GM18511 (cell line): ENCODE measurements at regions not wholly inside any gene's neighbourhood (a gene's known extent, or its start where the extent isn't known, plus 50 kb on each side); places are given as distances from the start of the nearest gene placed in this dataset.
"Not testable (repeated sequence)": the region's sequence is repeated elsewhere in the genome, so short reads cannot be mapped to it uniquely, and the experiment has no call there.

ENCODE experiments used
- ATAC-seq: cut with Tn5 transposase; IDR thresholded peaks from one replicate; pipeline ENCODE4 v1.9.1; 2021; ENCODE audit warnings: mild to moderate bottlenecking, moderate library complexity; ENCODE audit not compliant: unreplicated experiment

DNA sequence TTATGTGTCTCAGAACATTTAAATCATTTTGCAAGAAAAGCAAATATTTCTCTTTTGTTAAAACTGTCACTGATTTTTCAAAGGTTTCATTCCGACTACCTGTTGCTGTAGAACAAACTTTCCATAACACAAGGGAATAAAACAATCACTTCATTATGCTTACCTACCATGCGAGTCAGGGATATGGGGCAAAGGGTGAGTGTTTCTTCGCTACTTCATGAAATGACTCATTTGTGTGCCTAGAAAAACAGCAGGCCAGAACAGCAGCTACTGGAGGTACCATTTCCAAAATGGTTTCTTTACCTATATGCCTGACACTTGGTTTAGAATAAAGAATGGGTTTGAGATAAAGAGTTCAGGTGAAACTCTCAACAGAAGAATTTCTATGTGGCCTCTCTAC is 712.5 kb downstream of the PLOD2 start:
- no peak for ATAC-seq

DNA sequence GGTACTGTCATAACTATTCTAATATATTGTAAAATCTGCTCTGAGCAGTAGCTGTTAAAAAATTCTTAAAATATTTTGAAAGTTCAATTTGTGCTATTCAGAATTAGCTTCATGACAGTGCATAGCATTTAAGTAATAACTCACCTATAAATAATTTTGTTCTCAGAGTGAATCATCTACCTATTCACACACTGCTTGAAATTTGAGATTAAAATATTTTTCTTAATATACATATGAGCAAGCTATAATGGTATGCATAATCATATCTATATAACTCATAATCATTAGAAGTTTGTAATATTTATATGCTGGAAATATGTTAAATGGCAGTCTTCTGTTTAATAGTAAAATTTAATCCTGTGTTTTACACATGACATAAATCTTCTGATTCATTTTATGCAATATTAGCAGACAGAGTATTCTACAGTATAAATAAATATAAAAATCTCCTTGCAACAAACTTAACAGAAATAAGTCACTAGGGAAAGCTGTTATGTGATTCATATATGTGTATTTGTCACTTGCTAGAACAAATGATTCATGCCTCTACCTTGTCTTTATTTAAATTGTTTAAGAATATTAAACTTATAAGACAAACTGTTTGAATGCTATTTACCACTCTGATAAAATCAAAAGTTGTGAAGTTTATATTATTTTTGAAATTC is 710.8 kb downstream of the PLOD2 start:
- ATAC-seq = no peak

GRCh38 chr3:145457825-145458552 is 703.0 kb downstream of the PLOD2 start:
- ATAC-seq = no peak

DNA sequence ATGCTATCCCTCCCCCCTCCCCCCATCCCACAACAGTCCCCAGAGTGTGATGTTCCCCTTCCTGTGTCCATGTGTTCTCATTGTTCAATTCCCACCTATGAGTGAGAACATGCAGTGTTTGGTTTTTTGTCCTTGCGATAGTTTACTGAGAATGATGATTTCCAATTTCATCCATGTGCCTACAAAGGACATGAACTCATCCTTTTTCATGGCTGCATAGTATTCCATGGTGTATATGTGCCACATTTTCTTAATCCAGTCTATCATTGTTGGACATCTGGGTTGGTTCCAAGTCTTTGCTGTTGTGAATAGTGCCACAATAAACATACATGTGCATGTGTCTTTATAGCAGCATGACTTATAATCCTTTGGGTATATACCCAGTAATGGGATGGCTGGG is 701.3 kb downstream of the PLOD2 start:
- ATAC-seq = not testable (repeated sequence)

DNA sequence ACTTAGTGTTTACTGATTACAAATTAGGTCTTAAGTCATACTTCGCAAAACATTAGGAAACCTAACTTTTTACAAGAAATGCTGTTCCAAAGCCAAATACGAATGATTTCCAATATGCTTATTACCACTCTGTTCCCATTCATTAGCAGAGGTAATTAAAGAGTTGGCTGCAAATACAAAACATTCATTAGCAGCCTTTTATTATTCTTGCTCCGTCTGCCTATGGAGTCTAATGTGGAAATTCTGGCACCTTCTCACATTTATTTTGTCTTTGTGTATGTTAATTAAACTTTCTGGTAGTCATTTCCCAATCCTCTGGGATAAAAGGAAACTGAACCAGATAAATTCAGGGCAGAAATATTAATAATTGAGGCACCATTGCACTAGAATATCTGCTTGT is 689.0 kb downstream of the PLOD2 start:
- ATAC-seq = no peak

- ATAC-seq = not testable (repeated sequence)
These were observed 678.2 kb downstream of the PLOD2 start for GRCh38 chr3:145482735-145483134.

DNA sequence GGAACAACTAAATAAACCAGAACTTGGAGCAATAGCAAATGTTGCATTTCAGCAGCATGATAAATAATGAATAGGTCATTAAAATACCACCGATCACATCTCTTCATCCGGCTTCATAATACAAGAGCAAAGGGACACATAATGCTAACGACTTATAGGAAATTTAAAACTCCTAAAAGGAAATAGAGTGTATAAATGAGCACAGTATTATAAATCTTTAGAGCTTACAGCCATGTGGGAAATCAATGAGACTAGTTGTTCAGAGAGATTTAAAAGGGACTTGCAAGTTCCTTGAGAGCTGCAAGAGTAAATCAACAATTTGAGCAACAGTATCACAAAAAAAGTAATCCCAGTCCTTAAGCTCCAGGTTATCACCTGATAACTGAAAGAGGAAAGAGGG is 677.0 kb downstream of the PLOD2 start:
- ATAC-seq = no peak

DNA sequence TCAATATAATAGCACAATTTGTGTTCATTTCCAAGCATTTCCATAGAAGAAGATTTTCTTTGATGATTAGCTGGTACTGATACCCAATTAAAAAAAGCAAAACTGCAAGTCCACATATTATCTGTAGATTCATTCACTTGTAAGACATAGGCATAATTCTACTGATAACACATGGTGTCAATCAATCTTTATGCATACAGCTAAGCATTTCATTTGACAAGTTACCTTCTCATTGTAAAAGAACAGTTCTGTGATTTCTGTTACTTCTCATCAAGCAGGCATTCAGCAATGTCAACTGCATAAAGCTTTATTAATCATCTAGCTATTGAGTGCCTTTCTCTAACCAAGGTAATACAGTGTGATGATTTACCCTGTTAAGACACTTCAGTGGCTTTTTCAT is 672.0 kb downstream of the PLOD2 start:
- ATAC-seq = no peak

GRCh38 chr3:145490088-145491048 is 670.6 kb downstream of the PLOD2 start:
- no peak for ATAC-seq

GRCh38 chr3:145492456-145492855 is 668.5 kb downstream of the PLOD2 start:
- ATAC-seq = no peak

- not testable (repeated sequence) for ATAC-seq
These were observed 643.6 kb downstream of the PLOD2 start for GRCh38 chr3:145517416-145517815.

DNA sequence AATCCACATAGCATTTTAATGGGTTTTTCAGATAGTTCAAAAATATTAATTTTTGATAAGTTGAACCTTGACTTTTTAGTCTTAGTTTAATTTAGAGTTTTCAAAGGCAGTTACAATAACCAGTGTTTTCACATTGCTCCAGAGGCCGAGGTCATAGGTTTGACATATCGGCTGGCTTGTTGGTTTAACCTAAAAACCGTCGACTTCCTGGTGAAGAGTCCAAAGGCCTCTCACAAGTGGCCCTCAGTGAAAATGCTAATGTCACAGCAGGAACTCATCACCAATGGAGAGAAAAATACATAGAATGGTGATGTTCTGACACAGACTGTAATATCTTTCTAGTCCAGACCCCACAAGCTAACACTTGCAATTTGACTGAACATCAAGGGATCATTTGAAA is 642.3 kb downstream of the PLOD2 start:
- no peak for ATAC-seq

DNA sequence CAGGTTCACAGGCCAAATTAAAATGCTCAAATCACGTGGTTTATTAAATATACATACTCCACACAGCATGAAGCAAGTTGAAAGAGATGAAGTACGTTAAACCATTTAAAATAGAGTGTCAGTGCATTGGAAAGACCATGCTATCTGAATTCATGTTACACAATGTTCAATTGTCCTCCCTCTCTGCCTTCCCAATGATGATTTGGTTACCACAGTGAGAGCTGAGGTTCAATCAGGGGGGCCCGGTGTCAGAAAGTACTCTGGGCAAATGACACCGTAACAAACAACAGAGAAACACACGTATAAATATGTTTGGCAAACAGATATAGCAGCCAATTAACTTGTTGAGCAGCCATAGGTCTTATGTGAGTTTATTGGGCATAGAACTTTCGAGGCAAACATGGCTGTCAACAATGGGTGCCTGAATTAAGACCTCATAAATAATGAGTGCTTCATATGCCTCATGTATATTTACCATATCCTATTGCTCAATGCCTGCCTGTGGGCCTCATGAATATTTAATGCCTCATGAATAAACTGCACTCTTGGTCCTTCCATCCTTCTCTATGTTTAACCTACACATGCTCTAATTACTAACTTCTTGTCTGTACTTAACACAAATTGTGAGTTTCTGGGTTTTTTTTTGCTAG is 641.5 kb downstream of the PLOD2 start:
- no peak for ATAC-seq

DNA sequence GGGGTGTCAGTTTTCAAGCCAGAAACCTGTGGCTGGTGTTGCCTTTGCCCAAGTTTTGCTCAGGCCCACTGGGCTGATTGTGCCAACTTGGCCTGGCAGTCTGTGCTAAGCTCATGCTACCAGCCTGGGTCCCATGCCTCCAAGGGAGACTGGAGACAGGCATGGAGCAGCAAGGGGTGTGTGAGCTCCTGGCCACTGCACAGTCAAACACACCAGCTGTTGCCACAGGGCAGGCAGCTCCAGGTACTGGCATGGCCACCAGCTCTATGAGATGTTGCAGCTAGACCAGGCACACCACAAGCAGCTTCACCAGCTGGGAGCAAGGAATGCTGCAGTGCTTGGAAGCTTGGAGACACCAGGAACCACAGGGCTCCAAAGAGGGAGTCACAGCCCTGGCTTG is 638.8 kb downstream of the PLOD2 start:
- no peak for ATAC-seq

GRCh38 chr3:145522893-145523651 is 637.9 kb downstream of the PLOD2 start:
- ATAC-seq = no peak

GRCh38 chr3:145531548-145531947 is 629.4 kb downstream of the PLOD2 start:
- no peak for ATAC-seq

DNA sequence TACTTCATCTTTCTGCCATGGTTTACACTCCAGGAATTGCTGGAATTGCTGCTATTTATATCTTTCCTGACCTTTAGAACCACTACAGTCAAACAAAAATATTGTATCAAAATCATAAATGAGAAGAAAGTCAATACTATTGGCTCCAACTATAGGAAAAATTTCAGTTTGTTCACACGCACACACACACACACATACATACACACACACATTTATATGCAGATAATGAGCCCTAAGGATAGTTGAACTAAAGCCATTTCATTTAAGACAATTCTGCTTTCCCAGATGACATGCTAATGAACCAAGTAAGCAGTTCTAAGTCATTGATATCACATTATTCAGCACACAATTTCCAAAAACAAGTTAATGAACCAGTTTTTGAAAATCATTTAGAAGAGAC is 627.3 kb downstream of the PLOD2 start:
- ATAC-seq = no peak

DNA sequence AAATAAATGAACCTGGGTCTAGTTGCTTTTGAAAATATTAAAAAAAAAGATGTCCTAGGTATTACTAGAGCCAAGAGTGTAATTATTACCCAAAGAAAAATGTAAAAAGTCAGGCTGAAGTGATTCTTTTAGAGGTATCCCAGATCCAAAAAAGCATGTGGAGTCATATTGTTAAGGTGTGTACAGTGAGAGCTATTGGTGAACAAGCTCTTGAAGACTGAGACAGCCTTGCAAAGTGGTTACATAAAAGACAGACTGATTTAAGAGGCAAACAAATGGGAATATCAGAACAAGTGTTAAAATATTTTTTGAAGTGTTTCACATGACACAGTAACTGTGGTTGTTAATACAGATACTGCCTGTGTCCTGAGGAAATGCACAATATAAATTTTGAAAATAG is 624.5 kb downstream of the PLOD2 start:
- ATAC-seq = no peak

- ATAC-seq = no peak
These were observed 610.5 kb downstream of the PLOD2 start for GRCh38 chr3:145550522-145550921.

DNA sequence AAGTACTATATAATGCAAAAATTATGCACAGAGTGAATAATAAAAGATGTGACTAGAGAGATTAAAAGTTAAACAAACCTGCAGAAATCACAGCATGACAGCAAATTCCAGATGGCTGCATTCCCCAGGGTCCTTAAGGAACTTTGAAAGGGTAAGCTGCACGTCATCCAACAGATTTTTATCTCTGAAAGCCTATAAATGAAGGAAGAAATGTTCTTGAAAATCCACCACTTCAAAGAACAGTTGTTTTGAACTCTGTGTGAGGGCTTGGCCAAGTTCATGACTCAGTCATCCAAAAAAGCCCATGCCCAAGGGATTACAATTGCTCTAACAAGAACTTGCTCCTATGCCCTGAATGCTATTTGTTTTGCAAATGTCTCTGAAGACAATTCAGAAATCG is 603.6 kb downstream of the PLOD2 start:
- ATAC-seq = no peak
